SK-N-MC (cell line): ENCODE measurements at regions not wholly inside any gene's neighbourhood (a gene's known extent, or its start where the extent isn't known, plus 50 kb on each side); places are given as distances from the start of the nearest gene placed in this dataset.
"Not testable (repeated sequence)": the region's sequence is repeated elsewhere in the genome, so short reads cannot be mapped to it uniquely, and the experiment has no call there.

Experiments used
- DNase-seq: peaks from one replicate; pipeline ENCODE4 v3.0.0-alpha.2; 2011; ENCODE audit warnings: low read depth, low spot score
- H3K27ac ChIP-seq: fragments of 200-600 bp; sonication (generic); 2 replicates; pipeline ENCODE4 v1.5.1; 2016; ENCODE audit warnings: mixed run types
- H3K36me3 ChIP-seq: fragments of 200-600 bp; sonication (generic); 2 replicates; pipeline ENCODE4 v1.6.1; 2017; ENCODE audit warnings: antibody characterized with exemption, low read length, mixed read lengths; ENCODE audit not compliant: insufficient read depth
- H3K4me3 ChIP-seq: fragments of 200-600 bp; sonication (generic); 2 replicates; pipeline ENCODE4 v1.5.1; 2016
- H3K9ac ChIP-seq: fragments of 200-600 bp; sonication (generic); 2 replicates; pipeline ENCODE4 v1.8.0; 2017; ENCODE audit warnings: mixed run types, mixed read lengths; ENCODE audit not compliant: insufficient read length
- H3K9me3 ChIP-seq: fragments of 200-600 bp; sonication (generic); 2 replicates; pipeline ENCODE4 v1.6.1; 2017; ENCODE audit warnings: low read depth, mild to moderate bottlenecking, antibody characterized with exemption, low read length, moderate library complexity, mixed read lengths
- EZH2 ChIP-seq: fragments of 200-600 bp; sonication (generic); IDR thresholded peaks from one replicate; pipeline ENCODE4 v1.6.1; 2017; ENCODE audit warnings: antibody characterized with exemption
- FOXP2 ChIP-seq: optimal IDR thresholded peaks from 2 replicates; pipeline ENCODE3; 2011; ENCODE audit warnings: mild to moderate bottlenecking, moderate library complexity; ENCODE audit not compliant: insufficient read depth; ENCODE audit errors: extremely low read length, control extremely low read depth
- POLR2AphosphoS5 ChIP-seq: IDR thresholded peaks from 2 replicates; pipeline ENCODE4 v1.6.1; 2012; ENCODE audit warnings: mild to moderate bottlenecking, low read depth, low read length, borderline replicate concordance

DNA sequence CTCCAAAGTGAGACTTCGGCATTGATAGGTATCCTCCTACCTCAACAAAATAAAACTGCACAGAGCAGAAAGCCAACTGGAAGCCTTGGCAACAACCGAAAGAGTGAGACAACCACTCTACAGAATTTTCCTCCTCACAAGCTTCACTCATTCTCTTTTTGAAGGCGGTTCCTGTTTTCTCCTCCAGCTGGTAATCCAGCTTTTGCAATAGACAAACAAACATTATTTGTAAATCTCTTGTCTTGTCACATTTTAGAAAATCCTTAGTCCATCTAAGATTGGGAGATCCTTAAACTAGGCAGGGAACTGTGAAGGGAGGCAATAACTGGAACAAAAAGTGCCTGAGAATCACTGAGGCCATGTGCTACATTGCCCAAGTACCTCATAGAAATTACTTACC is 332.4 kb downstream of the BCL11A start:
- Histone ChIP-seq H3K27ac (no peak overlapping the region), H3K9me3 (no peaks in the 10 kb centered on the region), H3K36me3 (no peaks in the 10 kb centered on the region), H3K9ac (no peak overlapping the region), H3K4me3 (no peak overlapping the region)
- no peak for TF ChIP-seq FOXP2
- no peak for TF ChIP-seq EZH2
- TF ChIP-seq POLR2AphosphoS5: no peak
- no peak for DNase-seq

- no peaks in the 10 kb centered on the region for H3K36me3 ChIP-seq
- H3K9ac ChIP-seq: no peak overlapping the region
- TF ChIP-seq FOXP2: no peak
- TF ChIP-seq EZH2: no peak
- TF ChIP-seq POLR2AphosphoS5: no peak
- no peak overlapping the region for H3K27ac ChIP-seq
- no peaks in the 10 kb centered on the region for H3K9me3 ChIP-seq
- H3K4me3 ChIP-seq: no peak overlapping the region
- no peak for DNase-seq
Observed at GRCh38 chr2:60219536-60219935, 333.9 kb downstream of the BCL11A start.

DNA sequence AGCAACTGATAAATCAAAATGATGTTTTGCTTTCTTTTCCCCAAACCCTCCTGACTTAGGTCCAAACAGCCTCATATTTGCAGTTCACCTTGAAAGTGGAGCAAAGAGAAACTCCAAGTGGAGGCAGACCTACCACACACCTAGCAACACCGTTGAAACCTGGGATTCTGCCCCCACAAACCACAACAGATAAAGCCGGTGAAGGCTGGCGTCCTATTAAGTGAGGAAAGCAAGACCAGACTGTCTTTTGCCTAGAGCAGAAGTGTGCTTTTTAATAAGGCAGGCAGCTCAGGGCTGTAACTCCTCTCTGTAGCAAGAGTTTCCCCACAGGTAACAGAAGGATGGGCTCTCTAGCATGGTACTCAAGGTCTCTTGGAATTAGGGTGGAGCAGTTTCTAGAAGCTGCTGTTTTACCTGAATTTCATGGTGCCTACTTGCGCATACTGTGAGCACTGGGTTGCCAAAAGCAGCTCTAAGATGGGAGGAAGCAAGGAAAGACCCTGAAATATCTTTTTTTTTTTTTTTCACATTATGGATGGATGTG is 336.9 kb downstream of the BCL11A start:
- DNase-seq: no peak
- no peak overlapping the region for H3K9ac ChIP-seq
- no peaks in the 10 kb centered on the region for H3K36me3 ChIP-seq
- no peak overlapping the region for H3K4me3 ChIP-seq
- H3K27ac ChIP-seq: no peak overlapping the region
- no peaks in the 10 kb centered on the region for H3K9me3 ChIP-seq
- no peak for TF ChIP-seq FOXP2
- TF ChIP-seq EZH2: no peak
- TF ChIP-seq POLR2AphosphoS5: no peak

DNA sequence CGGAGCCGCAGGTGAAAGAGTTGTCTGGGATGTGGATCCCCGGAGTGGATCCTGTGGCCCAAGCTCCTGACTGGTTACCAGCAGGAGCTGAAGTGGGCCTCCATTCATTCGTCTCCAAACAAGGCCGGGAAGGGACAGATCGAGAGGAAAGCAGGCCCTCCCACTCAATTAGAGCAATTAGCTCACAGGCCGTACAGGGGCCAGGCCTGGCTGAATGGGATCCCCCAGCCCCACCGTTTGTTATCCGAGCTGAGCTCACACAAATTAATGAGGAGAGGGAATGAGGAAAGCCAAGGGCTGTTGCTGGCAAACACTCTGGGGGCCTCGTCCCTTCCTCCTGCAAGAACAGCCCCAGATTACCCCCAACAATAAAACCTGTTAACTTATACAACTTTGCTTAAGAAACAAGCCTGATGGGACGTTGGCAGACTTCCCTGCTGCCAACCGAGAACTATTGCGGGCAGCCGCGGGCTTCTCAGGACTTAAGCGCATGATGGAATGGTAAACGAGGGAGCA is 338.0 kb downstream of the BCL11A start:
- no peak for TF ChIP-seq POLR2AphosphoS5
- no peak for TF ChIP-seq FOXP2
- no peak for TF ChIP-seq EZH2
- H3K4me3 ChIP-seq: no peak overlapping the region
- no peak for DNase-seq
- H3K9ac ChIP-seq: no peak overlapping the region
- H3K9me3 ChIP-seq: no peaks in the 10 kb centered on the region
- H3K27ac ChIP-seq: no peak overlapping the region
- H3K36me3 ChIP-seq: no peaks in the 10 kb centered on the region

GRCh38 chr2:60214626-60214875 is 338.9 kb downstream of the BCL11A start:
- Histone ChIP-seq H3K27ac (no peak overlapping the region), H3K4me3 (peak overlapping the region; percentile 61; the same call in 1 of the 2 replicates), H3K9me3 (no peaks in the 10 kb centered on the region), H3K36me3 (no peaks in the 10 kb centered on the region), H3K9ac (no peak overlapping the region)
- DNase-seq: no peak
- no peak for TF ChIP-seq FOXP2
- no peak for TF ChIP-seq EZH2
- no peak for TF ChIP-seq POLR2AphosphoS5

DNA sequence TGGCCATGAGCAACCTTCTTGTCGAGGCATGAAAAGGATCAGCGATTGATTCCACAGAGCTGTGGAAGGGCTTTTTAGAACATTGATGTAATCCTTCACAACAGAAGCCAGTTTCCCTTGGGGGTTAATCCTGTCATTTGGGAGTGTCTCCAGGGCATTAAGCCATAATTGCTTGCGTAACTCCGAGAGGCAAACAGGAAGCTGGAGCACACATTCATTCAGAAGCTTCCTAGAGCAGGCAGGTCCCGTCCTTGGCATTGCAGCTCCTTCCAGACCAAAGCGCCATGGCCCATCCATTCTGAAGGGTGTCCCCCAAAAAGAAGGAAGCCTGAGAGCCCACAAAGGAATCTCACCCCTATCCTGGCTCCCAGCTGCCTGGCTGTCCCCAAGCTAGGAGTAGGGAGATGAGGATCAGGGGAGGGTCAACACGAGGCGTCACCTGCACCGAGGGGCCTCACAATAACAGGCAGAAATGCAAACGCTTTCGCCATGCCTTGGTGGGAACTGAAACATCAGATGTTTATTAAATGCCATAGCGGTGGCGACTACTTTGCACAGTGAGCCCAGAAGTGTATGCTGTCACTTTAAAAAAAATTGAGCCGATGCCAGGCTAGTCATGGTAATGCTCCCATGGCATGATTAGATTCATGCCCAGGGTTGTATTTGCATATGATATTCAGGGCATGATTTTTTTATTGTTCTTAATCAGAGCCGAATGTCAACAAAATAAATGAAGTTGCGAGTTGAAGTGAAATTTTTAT is 339.4 kb downstream of the BCL11A start:
- Histone ChIP-seq H3K9ac (no peak overlapping the region), H3K36me3 (no peaks in the 10 kb centered on the region), H3K4me3 (peak overlapping the region; percentile 61), H3K9me3 (no peaks in the 10 kb centered on the region), H3K27ac (no peak overlapping the region)
- peak; percentile 82 for TF ChIP-seq FOXP2
- TF ChIP-seq POLR2AphosphoS5: peak; percentile 25; the same call in 1 of the 2 replicates
- TF ChIP-seq EZH2: no peak
- DNase-seq: peak; percentile 78

DNA sequence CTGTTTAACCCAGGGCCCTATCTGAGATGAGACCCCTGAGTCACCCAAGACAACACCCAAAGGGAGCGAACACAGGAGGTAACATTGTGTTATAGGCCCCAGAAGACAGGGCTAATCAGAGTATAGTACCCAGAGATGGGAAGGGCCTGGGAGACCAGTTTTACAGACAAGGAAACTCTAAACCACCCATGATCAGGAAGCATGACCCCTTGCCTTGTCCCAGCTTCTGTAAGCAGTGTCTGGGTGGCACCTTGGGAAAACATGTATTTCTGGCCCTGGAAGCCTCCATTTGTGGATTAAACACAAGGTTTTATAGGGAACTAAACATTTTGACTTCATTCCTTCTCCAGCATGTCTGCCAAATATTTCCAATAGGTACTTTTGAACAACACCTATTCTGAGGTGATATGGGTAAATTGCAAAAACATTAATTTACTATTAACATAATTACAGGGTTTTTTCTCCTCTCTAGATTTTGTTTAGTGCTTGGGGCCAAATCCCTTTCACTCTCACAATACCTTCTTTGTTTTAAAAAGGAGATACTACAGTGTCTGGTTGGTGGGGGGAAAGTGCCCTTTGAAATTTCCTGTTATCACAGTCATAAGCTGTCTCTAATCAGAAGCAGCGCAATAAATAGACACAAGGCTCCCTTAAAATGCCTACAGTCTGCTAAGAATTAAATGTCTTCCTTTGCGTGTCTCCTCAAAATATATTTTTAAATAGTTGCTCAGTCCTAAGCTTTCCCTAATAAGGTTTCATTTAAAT is 341.1 kb downstream of the BCL11A start:
- Histone ChIP-seq H3K9ac (no peak overlapping the region), H3K4me3 (no peak overlapping the region), H3K27ac (no peak overlapping the region), H3K36me3 (no peaks in the 10 kb centered on the region), H3K9me3 (no peaks in the 10 kb centered on the region)
- DNase-seq: no peak
- no peak for TF ChIP-seq FOXP2
- no peak for TF ChIP-seq POLR2AphosphoS5
- no peak for TF ChIP-seq EZH2

- not testable (repeated sequence) for DNase-seq, H3K36me3 ChIP-seq, H3K27ac ChIP-seq, H3K9ac ChIP-seq, H3K9me3 ChIP-seq, H3K4me3 ChIP-seq
Observed at GRCh38 chr2:60189006-60189405, 364.4 kb downstream of the BCL11A start.
